ENCODE measurements at regions not wholly inside any gene's neighbourhood (a gene's known extent, or its start where the extent isn't known, plus 50 kb on each side); places are given as distances from the start of the nearest gene placed in this dataset.

DNA sequence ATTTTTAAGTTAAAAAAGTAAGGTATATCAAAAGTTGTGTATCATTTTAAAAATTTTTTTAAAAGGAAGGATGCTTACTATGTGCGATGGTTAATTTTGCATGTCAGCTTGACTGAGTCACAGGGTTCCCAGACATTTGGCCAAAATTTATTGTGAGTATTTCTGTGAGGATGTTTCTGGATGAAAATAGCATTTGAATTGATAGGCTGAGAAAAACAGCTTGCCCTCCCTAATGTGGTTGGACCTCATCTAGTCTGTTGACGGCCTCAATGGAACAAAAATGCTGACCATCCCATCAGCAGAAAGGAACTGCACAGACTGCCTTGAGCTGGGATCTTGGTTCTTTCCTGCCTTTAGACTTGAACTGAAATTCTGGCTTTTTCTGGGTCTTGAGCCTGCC, 724.5 kb downstream of the NCAM2 start:
- no peak for DNase-seq

- peak; percentile 66 to 88 (median 74) for DNase-seq
These were observed 732.3 kb downstream of the NCAM2 start for GRCh38 chr21:21730512-21730911.

DNA sequence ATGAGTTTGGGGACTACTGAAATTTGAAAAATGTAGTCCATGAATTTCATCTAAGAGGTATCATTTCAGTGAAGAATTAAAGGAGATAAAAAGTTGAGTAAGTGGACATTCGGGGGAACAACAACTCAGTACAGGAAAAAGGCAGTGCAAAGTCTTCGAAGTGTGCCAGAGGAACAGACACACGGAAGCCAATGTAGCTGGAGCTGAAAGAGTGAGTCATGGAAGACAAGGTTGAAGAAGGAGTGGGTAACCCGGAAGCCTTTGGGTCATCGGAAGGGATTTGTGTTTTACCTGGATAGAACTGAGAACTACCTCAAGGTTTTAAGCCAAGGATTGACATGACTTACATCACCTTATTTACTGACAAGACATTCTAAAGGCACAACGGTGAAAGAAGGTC, 733.4 kb downstream of the NCAM2 start:
- no peak for DNase-seq

GRCh38 chr21:21734088-21734487, 735.9 kb downstream of the NCAM2 start:
- no peak for DNase-seq

GRCh38 chr21:21737186-21737585, 739.0 kb downstream of the NCAM2 start:
- no peak for DNase-seq

GRCh38 chr21:21740207-21740606, 742.0 kb downstream of the NCAM2 start:
- DNase-seq = no peak

GRCh38 chr21:21750124-21750825, 752.1 kb downstream of the NCAM2 start:
- no peak for DNase-seq

- no peak for DNase-seq
These were observed 753.1 kb downstream of the NCAM2 start for GRCh38 chr21:21751286-21751685.

DNA sequence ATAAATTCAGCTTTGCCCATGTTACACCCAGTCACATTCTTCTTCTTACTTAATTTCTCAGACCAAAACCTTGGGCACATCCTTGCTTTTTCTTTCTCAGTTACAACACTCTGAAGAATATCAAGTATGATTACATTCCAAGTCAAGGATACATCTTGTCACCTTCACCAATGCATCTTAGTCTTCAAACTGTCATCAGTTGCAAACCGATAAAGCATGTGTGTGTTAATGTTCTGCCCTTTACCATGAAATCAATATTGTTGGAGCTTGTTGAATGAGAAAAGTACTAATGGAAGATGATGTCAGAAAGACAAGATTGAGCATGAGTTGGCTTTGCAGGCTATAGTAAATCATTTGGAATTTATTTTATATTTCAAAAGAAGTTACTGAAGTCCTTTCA, 764.6 kb downstream of the NCAM2 start:
- no peak for DNase-seq

DNA sequence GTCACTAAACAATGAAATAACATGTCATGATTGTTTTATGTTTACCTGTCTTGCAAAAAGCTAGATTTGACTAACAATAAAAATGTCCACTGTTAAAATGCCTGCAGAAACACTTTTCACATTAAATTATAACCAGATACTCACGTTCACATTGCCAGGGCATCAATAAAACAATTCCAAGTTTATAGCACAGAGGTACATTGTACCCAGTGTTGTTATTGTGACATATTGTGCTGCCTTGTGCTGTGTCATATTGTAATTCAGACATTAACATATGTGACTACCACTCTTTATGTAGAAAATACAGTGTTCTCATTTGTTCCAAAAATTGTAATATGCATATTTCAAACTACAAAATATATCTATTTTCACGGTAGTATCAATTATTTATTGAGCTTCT, 766.1 kb downstream of the NCAM2 start:
- DNase-seq = no peak

GRCh38 chr21:21767276-21767675, 769.1 kb downstream of the NCAM2 start:
- DNase-seq = peak in 2 of 3 donors; percentile 12 to 61

GRCh38 chr21:21788591-21788990, 790.4 kb downstream of the NCAM2 start:
- DNase-seq = peak in 1 of 3 donors; percentile 14

DNA sequence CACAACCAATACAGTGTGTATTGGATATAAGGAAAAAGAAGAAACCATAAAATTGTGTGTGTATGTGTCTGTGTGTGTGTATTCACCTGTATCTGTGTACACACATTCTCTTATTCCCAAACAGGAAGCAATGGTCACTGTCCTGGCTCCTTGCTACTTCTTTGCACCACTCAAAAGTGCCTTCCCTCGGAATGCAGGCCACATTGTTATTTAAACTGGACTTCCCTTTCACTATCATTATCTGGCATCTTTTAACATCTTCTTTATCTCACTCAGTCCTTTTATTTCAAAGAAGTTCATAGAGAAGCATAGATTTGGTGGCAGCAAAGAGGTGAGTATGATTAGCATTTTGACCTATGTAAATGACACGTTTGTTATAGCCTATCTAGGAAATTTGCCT, 803.7 kb downstream of the NCAM2 start:
- no peak for DNase-seq

DNA sequence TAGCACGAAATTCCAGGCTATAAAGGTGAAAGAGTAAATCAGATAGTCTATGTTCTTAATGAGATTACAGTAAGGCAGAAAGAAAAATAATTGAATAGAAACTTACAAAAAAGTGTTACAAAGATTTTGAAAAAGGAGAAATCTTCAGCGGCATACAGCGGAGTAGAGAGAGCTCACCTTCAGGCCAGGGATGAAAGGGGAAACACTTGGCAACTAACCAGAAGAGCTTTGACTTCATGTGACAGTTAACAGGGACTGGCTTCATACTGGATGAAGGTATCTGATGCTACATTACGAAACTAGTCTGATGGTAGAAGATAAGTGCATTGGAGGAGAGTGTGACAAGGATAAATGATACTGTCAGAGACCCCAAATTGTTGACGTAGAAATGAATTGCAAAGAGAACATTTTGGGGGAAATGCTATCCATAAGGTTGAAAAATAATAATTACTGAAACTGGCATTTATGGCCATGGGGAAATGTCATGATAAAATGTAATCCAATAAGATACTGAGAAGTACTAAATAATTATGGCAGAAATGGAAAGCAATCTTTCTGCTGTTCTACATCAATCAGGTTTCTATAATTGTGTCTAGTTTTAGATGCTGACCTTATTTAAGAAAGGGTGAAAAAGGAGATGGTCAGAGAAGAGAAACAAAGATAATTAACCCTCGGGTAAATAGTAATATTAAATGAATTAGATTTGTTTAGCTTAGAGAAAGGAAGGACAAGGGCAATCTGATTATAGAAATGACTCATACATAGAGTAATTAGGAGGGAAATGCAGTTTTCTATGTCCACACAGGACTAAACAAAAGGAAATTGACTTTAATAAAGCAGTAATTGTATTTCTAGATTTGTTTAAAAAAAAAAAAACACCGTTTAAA, 808.7 kb downstream of the NCAM2 start:
- DNase-seq = no peak

GRCh38 chr21:21807598-21807903, 809.3 kb downstream of the NCAM2 start:
- DNase-seq = no peak

DNA sequence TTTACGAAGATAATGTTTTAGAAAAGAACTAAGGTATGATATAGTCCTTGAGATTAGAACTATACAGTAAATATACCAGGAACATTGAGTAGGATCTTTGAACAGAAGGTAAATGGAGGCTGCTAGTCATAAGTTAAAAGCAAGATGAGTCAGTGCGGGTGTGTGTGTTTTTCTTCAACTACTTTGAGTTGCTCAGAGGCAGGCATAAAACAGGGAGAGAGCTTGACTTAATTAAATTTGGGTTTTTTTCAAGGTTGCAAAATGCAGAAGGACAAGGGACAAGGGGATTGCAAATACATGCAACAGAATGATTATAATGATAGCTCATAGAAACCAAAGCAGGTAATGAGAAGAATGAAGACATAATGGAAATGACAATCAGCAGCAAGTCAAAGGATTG, 815.1 kb downstream of the NCAM2 start:
- DNase-seq = no peak

DNA sequence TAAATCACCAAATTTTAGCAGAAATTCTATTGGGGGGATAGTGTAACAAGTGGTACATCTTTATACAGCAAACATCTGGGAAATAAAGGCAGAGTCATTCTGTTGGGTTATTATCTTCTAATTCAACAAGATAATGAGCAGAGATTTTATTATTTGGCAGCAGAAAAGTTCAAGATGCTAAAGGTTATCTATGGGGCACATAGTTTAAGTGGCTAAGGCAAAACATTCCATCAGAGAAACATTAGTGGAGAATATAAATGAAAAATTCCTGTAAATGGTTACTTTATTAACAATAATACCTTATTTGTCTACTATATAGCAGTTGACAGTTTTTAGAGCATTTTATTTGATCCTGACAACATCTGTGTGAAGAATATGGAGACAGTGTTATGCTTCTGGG, 815.7 kb downstream of the NCAM2 start:
- no peak for DNase-seq

DNA sequence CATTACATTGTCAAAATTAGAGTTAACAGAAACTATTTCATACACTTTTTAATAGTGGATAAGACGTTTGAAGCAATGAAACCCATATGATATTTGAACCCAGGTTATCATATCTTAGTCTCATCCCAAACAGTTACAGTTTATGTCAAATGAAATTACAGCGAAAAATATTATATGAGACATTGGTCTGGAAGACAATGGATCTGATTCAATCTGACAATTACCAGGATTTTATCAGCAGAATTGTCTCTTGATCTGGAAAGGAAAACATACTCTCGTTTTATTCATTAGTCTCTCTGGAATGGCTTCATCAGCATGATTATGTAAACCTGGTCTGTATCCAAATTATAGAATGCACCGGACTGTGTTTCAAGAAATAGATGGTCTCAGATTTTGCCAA, 818.6 kb downstream of the NCAM2 start:
- no peak for DNase-seq

DNA sequence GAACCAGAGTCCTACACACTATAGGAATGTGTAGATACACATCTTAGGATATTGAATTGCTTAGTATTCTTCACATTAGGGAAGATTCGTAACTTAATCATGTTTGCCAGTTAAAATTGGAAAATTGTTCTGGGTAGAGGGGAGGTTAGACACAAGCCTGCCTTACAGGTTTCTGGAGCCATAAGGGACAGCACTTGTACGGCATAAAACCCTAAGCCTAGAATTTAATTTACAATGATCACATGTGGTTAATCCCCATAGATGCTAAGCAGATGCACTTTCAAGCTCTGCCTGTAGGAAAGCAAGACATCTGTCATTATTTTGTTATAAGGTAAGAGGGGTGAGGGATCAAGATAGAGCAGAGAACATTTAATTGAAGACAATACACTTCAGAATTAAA, 820.7 kb downstream of the NCAM2 start:
- DNase-seq = no peak

GRCh38 chr21:21828130-21828529, 829.9 kb downstream of the NCAM2 start:
- no peak for DNase-seq

DNA sequence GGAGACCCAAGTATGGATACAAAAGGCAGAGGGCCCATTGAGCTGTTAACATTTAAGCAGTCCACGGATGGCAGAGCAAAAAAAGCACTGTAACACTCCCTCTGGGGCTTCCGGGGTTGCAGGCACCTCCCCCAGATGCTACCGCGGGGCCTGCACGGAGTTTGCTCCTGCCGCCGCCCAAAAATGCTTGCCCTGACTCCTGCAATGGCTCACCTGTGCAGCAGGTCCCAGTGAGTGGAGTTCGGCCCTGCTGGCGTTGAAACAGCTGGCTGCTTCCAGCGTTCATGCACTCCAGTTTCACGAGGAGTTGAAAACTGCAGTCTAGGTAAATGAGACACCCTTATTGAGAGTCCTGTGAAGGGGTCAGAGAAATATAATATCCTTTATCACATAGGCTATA, 832.8 kb downstream of the NCAM2 start:
- no peak for DNase-seq

GRCh38 chr21:21845901-21846300, 847.7 kb downstream of the NCAM2 start:
- DNase-seq = no peak

DNA sequence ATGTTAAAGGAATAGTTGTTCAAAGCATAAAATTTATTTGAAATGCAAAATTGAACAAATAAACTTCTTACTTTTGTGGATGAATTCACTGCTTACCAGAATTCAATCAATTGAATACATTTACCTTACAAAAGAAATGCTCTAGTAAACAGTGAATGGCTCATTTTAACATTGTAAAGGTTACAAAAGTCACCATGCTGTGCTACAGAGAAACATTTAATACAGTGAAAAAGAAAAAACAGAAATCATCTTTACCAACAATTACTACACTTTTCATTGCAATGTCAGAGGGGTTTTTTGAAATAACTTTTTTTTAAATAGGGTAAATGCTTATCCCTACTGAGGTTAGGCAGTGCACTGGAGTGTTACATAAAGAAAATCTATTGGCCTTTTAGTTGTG, 853.0 kb downstream of the NCAM2 start:
- no peak for DNase-seq

DNA sequence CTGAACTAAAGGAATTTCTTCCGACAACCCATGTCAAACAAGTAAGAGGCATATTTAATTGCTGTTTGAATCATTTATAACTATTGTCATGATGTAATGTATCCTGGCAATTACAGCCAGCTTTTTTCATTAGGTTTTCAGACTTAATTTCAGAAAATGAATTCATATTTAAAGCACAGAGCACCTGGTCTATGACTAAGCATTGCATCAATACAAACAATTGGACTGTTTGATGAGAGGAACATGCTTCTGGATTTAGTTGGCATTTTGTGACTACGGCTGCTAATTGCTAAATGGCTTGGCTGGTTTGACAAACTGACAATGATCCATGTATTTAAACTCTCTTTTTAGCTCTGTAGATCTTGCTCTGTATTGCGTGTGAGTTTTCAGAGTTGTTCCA, 853.4 kb downstream of the NCAM2 start:
- no peak for DNase-seq

All from muscle of back (tissue), 3 donors.